AG08395 (cell line): ENCODE measurements at regions not wholly inside any gene's neighbourhood (a gene's known extent, or its start where the extent isn't known, plus 50 kb on each side); places are given as distances from the start of the nearest gene placed in this dataset.
"Not testable (repeated sequence)": the region's sequence is repeated elsewhere in the genome, so short reads cannot be mapped to it uniquely, and the experiment has no call there.

Experiments used
- DNase-seq: peaks from one replicate; pipeline ENCODE4 v3.0.0; 2012; ENCODE audit warnings: mixed read lengths, low spot score

DNA sequence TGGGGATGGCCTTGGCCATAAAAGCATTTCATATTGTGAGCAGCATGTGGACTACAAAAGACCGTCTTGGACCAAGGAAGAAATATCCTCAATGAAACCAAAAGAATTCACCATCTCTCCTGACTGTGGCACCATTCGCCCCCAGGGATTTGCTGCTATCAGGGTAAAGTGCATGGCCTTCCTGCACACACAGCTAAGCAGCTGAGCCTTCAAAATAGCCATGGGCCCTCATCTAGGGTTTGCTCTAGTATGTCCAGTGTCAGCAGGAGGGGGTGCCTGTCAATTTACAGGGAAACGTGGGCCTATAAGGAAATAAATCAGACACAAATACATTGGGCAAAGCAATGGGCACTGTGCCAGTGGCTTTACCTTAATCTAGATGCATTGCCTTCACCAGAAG lies 296.6 kb upstream of the NBPF12 start:
- DNase-seq, result not testable (repeated sequence)

DNA sequence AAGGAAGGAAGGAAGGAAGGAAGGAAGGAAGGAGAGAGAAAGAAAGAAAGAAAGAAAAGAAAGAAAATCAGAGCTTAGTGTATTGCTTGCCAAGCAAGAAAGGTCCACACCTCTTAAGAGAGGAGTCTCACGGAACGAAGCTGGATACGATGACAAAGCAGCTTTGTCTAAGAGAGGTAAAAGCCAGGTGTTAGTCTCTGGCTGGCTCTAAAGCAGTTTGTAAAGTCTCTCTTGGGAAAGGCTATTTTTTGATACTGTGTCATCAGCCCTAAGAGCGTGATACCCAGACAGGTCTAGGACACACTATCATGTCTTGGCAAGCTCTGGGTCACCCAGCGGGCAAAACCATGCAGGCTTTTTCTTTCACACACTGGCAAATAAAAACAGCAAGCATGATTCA lies 297.5 kb upstream of the NBPF12 start:
- not testable (repeated sequence) for DNase-seq

GRCh38 chr1:146630302-146630701 lies 307.8 kb upstream of the NBPF12 start:
- not testable (repeated sequence) for DNase-seq

- DNase-seq, result not testable (repeated sequence)
Observed at GRCh38 chr1:146618582-146618981, 319.5 kb upstream of the NBPF12 start.

DNA sequence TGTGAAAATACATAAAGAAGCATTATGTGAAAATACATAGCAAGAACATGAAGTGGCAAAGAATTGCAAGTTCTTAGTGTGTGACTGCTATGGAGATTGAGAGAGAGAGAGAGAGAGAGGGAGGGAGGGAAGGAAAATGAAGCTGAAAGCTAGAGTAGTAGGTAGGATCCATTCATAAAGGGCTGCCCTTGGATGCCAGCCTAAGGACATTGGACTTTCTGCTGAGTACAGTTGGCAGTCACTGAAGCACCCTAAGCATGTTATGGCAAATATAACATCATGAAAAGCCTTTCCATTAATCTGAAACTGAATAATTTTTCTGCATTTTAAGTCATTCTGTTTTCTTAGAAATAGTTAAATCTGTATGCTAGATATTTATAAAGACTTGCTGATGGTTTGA lies 333.4 kb upstream of the NBPF12 start:
- DNase-seq, result not testable (repeated sequence)

GRCh38 chr1:146600720-146601307 lies 337.3 kb upstream of the NBPF12 start:
- not testable (repeated sequence) for DNase-seq

GRCh38 chr1:146599906-146600305 lies 338.2 kb upstream of the NBPF12 start:
- DNase-seq, result not testable (repeated sequence)

GRCh38 chr1:146581229-146581628 lies 352.4 kb upstream of the NOTCH2NLA start:
- not testable (repeated sequence) for DNase-seq

DNA sequence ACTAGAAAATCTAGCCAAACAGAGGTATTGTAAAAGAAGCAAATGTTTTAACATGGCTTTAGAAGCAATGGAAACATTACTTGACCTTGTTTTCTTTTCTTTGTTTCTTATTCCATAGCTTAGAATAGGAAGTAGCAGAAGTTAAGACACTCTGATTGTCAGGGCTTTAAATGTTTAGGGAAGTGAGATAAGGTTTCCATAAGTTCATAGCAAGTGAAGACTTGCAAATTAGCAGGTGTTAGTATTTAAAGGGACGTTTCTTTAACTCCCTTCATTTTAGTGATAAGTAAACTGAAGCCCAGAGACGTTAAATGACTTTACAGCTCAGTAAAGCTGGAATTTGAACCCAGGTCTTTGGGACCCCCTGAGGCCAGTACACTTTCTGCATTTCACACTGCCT lies 338.7 kb upstream of the NOTCH2NLA start:
- not testable (repeated sequence) for DNase-seq

DNA sequence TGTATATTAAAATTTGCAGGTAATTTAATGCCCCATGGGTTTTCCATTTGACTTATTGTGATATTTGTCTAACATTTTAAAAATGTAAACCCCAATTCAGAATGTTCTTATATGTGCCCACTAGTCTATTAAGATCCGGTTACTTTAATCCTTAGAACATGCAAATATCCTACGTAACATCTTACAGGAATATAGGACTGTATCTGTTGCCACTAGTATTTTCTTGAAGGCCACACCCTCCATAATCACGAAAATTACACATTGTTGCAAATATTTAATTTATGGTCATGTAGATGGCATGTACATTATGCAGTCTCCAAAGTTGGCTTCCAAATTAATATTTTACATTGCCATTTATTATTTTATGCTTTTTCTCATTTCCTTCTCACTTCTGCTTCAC lies 329.2 kb upstream of the NOTCH2NLA start:
- DNase-seq, result not testable (repeated sequence)

DNA sequence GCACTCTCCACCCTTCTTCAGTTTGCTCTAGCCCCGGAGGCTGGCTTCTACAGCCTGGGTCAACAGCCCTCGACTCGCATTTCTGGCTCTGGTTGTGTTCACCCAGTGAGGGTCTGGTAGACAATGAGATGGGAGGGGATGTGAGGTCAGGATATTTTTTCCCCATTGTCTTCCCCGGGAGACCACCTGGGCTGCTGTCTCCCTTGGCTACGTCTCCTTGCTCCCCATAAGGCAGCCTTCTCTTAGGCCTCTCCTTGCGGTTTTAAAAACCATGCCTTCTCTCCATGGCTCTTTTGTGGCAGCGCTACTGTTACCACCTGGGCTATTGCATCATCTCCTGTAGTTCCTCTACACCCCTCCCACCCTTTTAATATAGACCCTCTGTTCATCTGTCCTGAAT lies 327.6 kb upstream of the NOTCH2NLA start:
- DNase-seq, result not testable (repeated sequence)

- DNase-seq, result not testable (repeated sequence)
Observed at GRCh38 chr1:146552414-146552813, 323.6 kb upstream of the NOTCH2NLA start.

- not testable (repeated sequence) for DNase-seq
Observed at GRCh38 chr1:146548684-146549083, 319.9 kb upstream of the NOTCH2NLA start.

- not testable (repeated sequence) for DNase-seq
Observed at GRCh38 chr1:146546189-146546588, 317.4 kb upstream of the NOTCH2NLA start.

GRCh38 chr1:146537775-146538373 lies 309.1 kb upstream of the NOTCH2NLA start:
- DNase-seq, result not testable (repeated sequence)

DNA sequence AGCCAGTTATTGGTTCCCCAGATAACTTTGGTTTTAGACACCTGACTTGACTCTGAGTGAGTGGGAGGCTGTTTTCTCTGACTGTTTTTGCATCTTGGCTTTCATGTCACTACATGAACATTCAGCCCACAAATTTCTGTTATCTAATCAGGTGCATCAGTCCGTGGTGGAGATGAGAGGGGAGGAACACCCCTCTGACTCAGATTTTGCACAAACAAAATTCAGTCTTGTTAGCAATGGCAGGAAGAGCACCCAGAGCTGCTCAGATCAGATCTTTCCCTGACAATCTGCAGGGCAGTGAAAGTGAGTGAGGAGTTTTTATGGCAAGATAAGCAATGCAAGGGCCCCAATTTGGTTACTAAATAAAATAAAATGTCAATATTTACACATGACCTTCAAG lies 307.2 kb upstream of the NOTCH2NLA start:
- not testable (repeated sequence) for DNase-seq

- DNase-seq, result not testable (repeated sequence)
Observed at GRCh38 chr1:146535575-146535974, 306.8 kb upstream of the NOTCH2NLA start.

GRCh38 chr1:146530958-146531357 lies 302.1 kb upstream of the NOTCH2NLA start:
- DNase-seq, result not testable (repeated sequence)

DNA sequence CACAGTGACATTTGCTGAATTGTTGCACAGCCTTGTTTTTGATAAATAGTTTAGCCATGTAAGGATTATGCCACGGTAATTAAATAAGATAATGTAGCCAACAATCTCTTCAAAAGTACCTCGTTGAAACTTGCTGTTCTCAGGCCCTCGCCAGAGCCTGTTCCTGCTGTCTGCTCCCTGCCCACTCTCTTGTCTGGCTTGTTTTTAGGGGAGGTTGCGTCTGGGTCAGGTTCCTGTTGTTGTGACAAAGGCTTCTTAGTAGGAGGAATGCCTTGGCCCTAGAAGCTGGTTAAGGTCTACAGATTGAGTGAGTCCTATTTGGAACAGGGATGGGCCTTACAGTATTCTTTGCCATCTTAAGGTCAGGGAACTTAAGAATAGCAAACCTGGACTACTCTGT lies 294.0 kb upstream of the NOTCH2NLA start:
- not testable (repeated sequence) for DNase-seq

DNA sequence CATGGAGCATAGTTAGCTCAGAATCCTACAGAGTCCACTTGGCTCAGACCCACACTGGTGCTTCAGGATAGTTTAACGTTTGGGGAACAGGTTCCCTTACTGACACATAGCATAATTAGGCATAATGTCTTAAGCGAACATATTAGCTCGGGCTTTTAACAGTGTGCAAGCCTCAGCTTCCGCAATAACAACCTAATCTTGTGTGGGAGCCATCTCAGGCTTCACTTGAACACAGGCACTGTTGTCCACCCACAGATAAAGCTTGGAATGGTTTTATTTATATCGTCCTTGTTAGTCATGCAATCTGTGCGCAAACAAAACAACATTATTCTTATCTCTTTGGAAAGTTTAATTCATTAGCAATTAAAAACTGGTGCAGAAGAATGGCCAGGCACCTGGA lies 293.5 kb upstream of the NOTCH2NLA start:
- DNase-seq, result not testable (repeated sequence)

DNA sequence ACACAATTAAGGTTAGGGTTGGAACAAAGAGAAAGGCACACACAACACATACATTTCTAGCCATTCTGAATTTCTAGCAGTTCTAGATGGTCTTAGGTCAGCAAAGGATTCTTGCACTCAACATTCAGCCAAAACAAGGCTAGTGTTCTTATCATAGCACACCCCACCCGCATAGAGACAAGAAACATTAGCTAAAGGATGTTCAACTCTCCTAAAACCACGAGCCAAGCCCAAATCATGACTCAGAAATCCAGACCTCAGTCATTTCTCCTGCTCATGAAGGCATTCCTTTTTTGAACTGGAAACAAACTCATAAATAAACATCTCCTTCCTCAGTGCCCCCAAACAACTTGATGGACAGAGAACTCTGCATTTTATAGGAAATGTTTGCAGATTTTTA lies 293.0 kb upstream of the NOTCH2NLA start:
- DNase-seq, result not testable (repeated sequence)

DNA sequence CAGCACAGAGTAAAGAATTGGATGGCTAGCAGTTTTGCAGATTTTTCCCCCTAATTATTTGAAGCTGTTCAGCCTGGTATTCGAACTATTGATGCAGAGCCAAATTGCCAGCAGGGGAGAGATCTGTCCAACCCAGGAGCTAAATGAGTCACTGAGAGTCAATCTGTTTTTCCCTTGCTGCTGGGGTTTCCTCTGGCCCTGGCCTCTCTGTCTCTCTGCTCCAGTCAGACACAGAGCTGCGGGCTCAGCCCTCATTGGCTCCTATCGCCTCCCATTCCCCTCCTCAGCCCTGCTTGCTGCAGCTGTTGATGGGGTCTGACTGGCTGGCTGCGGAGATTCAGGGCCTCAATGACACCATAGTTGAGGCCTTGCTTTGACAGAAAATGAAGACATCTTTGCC lies 284.9 kb upstream of the NOTCH2NLA start:
- not testable (repeated sequence) for DNase-seq

DNA sequence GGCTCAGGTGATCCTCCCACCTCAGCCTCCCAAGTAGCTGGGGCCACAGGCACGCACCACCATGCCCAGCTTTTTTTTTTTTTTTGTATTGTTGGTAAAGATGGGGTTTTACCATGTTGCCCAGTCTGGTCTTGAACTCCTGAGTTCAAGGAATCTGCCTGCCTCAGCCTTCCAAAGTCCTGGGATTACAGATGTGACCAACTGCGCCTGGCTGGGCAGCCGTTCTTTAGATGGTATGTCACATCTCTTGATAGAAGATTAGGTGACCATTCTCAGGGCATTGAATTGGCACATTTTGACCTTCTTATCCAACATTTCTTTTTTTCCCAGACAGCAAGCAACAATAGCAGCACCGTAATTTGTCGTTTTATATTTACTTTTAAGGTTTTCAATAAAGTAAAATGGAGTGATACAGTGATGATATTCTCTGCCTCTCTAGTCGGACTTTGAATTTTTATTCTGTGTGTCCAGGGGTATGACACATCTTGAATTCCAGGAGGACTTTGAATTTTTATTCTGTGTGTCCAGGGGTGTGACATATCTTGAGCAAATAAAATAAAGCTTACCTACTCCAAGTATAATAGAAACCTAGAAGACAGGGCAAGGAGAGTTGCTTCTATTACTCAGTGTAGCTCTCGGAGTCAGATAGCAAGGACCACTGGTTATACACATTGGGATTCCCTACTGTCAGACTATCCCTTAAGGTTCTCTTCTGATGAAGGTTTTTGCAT lies 282.4 kb upstream of the NOTCH2NLA start:
- not testable (repeated sequence) for DNase-seq
